ENCODE measurements at regions not wholly inside any gene's neighbourhood (a gene's known extent, or its start where the extent isn't known, plus 50 kb on each side); places are given as distances from the start of the nearest gene placed in this dataset.

DNA sequence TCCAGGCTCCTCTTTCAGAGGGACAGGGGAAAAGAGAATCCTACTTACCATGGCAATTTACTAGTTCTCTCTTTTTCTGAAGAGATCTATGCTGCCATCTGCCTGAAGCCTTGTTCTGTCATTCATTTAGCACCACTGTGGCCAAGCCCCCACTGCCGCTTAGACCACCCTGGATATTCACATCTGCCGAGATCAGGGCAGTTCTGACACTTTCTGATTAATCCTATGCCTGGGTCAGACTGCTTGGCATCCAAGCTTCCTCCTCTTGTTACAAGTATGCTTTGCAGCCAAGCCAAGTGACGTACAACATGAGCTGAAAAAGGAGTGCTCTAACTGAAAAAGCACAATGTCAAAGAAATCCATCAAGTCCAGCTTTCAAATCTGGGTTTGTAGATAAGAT lies 332.6 kb downstream of the SUCLG1 start:
- TF ChIP-seq, protein P1, sequence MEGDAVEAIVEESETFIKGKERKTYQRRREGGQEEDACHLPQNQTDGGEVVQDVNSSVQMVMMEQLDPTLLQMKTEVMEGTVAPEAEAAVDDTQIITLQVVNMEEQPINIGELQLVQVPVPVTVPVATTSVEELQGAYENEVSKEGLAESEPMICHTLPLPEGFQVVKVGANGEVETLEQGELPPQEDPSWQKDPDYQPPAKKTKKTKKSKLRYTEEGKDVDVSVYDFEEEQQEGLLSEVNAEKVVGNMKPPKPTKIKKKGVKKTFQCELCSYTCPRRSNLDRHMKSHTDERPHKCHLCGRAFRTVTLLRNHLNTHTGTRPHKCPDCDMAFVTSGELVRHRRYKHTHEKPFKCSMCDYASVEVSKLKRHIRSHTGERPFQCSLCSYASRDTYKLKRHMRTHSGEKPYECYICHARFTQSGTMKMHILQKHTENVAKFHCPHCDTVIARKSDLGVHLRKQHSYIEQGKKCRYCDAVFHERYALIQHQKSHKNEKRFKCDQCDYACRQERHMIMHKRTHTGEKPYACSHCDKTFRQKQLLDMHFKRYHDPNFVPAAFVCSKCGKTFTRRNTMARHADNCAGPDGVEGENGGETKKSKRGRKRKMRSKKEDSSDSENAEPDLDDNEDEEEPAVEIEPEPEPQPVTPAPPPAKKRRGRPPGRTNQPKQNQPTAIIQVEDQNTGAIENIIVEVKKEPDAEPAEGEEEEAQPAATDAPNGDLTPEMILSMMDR (IDR thresholded peaks at IDR 0.05; ENCODE audit: insufficient read depth, low read length, poor library complexity, severe bottlenecking): no peak
- TF ChIP-seq EZH2phosphoT487 (conservative IDR thresholded peaks at IDR 0.05; ENCODE audit: low read length): no peak

Measured in SU-DHL-6 (cell line).